Effector memory CD8-positive, alpha-beta T cell (primary cell): ENCODE measurements at regions not wholly inside any gene's neighbourhood (a gene's known extent, or its start where the extent isn't known, plus 50 kb on each side); places are given as distances from the start of the nearest gene placed in this dataset.

Experiments
- ATAC-seq: fragments of 150-1000 bp; cut with Tn5 transposase; replicated peaks from 2 replicates; pipeline ENCODE4 v1.10.0; 2021; ENCODE audit warnings: mild to moderate bottlenecking, moderate library complexity
- DNase-seq, 3 experiments: peaks; one replicate each; pipeline ENCODE4 v3.0.0; 2021
- H3K27ac Mint-ChIP-seq, 2 donors: one replicate each; pipeline ENCODE4 v1.8.0; 2022; ENCODE audit warnings: mild to moderate bottlenecking in 2 of 2, mixed read lengths in 2 of 2, moderate library complexity in 2 of 2
- H3K27me3 Mint-ChIP-seq, 2 donors: one replicate each; pipeline ENCODE4 v1.8.0; 2022; ENCODE audit warnings: mixed read lengths in 2 of 2
- H3K36me3 Mint-ChIP-seq: one replicate; pipeline ENCODE4 v1.8.0; 2022; ENCODE audit warnings: mild to moderate bottlenecking, moderate library complexity, mixed read lengths; ENCODE audit not compliant: insufficient read depth
- H3K4me1 Mint-ChIP-seq, 2 donors: one replicate each; pipeline ENCODE4 v1.8.0; 2022; ENCODE audit warnings: low read depth in 2 of 2, mixed read lengths in 2 of 2
- H3K4me3 Mint-ChIP-seq, 2 donors: one replicate each; pipeline ENCODE4 v1.8.0; 2022; ENCODE audit warnings: mild to moderate bottlenecking in 2 of 2, mixed read lengths in 2 of 2, moderate library complexity in 2 of 2
- H3K9me3 Mint-ChIP-seq, 2 donors: one replicate each; pipeline ENCODE4 v1.8.0; 2022; ENCODE audit warnings: mixed read lengths in 2 of 2

DNA sequence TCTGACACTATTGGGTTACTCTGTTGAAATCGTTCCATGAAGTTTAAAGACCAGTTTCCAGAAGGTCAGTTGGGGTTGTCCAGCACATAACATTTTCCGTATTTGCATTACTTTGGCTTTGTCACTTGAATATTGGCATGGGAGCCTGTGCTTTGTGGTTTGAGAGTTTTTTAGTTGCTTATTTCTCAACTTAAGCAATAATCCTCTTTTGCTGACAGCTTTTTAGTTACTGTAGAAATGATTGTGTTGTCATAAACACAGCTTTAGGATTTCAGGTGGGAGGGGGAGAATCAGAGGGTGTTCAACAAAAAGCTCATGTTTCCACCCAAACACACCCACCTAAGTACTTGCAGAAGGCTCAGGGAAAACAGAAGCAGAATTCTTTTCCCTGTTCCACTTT, 210.7 kb upstream of the TLL1 start:
- H3K27me3 Mint-ChIP-seq: no peaks in the 10 kb centered on the region
- no peak overlapping the region for H3K27ac Mint-ChIP-seq
- peaks cover 0 to 4% of the 10 kb centered on the region in 2 donors for H3K9me3 Mint-ChIP-seq
- no peaks in the 10 kb centered on the region for H3K4me1 Mint-ChIP-seq
- no peak overlapping the region for H3K4me3 Mint-ChIP-seq
- ATAC-seq (no peak), DNase-seq (no peak)
- H3K36me3 Mint-ChIP-seq: no peaks in the 10 kb centered on the region

DNA sequence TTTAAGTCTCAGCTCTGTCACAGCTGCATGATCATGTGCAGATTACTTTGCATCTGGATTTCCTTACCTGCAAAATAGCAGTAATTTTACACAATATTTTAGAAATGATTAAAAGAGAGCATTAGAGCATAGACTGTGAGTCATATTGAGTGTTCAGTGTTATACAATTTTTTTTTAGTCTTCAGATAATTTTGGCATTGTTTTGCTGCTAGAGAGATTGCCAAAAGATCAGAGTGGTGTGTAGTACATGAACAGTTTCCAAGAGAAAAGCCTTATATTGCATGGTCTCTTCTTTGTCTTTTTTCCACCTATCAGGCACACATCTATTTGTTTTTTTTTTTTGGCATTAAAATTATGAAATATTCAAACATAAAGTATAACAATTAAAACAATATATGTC, 209.6 kb upstream of the TLL1 start:
- no peak overlapping the region for H3K27ac Mint-ChIP-seq
- no peak for ATAC-seq
- H3K4me1 Mint-ChIP-seq: no peaks in the 10 kb centered on the region
- peaks cover 0 to 4% of the 10 kb centered on the region in 2 donors for H3K9me3 Mint-ChIP-seq
- no peaks in the 10 kb centered on the region for H3K36me3 Mint-ChIP-seq
- no peak for DNase-seq
- H3K4me3 Mint-ChIP-seq: no peak overlapping the region
- H3K27me3 Mint-ChIP-seq: no peaks in the 10 kb centered on the region

DNA sequence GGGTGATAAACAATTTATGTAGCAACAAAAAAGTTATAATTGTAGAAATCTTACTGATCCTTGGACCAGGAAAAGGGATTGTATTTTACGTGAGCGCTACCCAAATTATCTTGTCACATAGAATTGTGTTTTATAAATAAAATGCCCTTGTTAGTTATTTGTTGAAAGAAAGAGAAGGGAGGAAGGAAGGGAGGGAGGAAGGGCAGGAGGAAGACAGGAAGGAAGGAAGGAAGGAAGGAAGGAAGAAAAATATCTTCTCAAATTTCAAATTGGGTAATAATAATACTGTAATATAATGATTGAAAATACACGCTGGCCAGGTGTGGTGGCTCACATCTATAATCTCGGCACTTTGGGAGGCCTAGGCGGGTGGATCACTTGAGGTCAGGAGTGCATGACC, 206.2 kb upstream of the TLL1 start:
- ATAC-seq: no peak
- no peaks in the 10 kb centered on the region for H3K27me3 Mint-ChIP-seq
- no peak overlapping the region for H3K27ac Mint-ChIP-seq
- H3K4me1 Mint-ChIP-seq: no peaks in the 10 kb centered on the region
- no peak overlapping the region for H3K4me3 Mint-ChIP-seq
- peaks cover 0 to 3% of the 10 kb centered on the region in 2 donors for H3K9me3 Mint-ChIP-seq
- no peak for DNase-seq
- no peaks in the 10 kb centered on the region for H3K36me3 Mint-ChIP-seq

DNA sequence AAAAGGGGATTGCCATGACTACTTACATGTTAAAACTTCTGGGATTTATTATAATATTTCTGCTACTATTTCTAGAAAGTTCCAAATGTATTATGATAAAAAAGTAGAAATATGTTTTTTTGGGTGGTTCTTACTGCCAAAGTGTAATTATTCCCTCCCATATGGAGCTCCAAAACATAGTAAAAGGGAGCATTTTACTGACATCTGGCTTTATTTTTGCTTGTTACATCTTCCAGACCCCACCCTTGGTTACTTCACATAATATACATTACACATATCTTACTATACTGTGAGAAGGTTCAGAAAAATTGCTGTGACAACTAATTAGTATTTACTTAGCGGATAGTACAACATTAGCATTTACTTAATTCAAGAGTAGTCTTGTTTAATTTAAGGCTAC, 205.1 kb upstream of the TLL1 start:
- no peak overlapping the region for H3K27ac Mint-ChIP-seq
- ATAC-seq (no peak), DNase-seq (no peak)
- H3K27me3 Mint-ChIP-seq: no peaks in the 10 kb centered on the region
- no peak overlapping the region for H3K4me3 Mint-ChIP-seq
- peaks cover 0 to under 1% of the 10 kb centered on the region in 2 donors for H3K9me3 Mint-ChIP-seq
- H3K36me3 Mint-ChIP-seq: no peaks in the 10 kb centered on the region
- H3K4me1 Mint-ChIP-seq: no peaks in the 10 kb centered on the region

DNA sequence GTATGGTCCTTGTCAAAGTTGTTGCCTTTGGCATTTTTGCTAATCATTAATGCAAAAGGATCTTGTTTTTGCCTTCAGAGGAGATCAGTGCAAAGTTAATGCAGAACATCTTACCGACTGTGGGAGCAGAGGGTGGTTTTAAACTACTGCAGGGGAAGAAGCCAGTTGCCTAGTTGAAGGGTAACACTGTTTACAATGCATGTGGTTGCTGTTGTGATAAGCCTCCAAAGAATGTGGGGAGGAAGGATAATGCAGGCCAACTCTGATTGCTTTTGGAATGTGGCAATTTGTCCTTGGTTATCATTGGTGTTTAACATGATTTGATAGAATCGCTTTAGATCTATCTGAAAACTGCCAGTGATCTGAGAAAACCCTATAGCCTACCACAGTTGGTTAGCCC, 204.3 kb upstream of the TLL1 start:
- H3K4me1 Mint-ChIP-seq: no peaks in the 10 kb centered on the region
- no peaks in the 10 kb centered on the region for H3K27me3 Mint-ChIP-seq
- no peaks in the 10 kb centered on the region for H3K9me3 Mint-ChIP-seq
- H3K4me3 Mint-ChIP-seq: no peak overlapping the region
- DNase-seq (no peak), ATAC-seq (no peak)
- H3K27ac Mint-ChIP-seq: no peak overlapping the region
- no peaks in the 10 kb centered on the region for H3K36me3 Mint-ChIP-seq

DNA sequence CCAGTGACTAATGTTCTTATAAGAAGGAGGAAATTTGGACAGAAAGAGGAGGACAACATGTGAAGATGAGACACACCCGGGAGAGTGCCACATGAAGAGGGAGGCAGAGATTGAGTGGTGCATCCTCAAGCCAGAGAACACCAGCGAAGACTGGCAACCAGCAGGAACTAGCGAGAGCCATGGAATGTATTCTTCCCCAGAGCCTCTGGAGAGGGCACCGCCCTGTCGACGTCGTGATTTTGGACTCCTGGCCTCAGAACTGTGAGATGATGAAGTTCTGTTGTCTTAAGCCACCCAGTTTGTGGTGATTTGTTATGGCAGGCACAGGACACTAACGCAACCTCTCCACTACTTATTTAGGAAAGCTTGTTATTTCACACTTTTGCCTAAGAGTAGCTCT, 196.0 kb upstream of the TLL1 start:
- no peaks in the 10 kb centered on the region for H3K36me3 Mint-ChIP-seq
- DNase-seq (no peak), ATAC-seq (no peak)
- H3K4me1 Mint-ChIP-seq: no peaks in the 10 kb centered on the region
- no peaks in the 10 kb centered on the region for H3K27me3 Mint-ChIP-seq
- no peak overlapping the region for H3K4me3 Mint-ChIP-seq
- H3K27ac Mint-ChIP-seq: no peak overlapping the region
- peaks cover 7 to 8% of the 10 kb centered on the region in 2 donors for H3K9me3 Mint-ChIP-seq

DNA sequence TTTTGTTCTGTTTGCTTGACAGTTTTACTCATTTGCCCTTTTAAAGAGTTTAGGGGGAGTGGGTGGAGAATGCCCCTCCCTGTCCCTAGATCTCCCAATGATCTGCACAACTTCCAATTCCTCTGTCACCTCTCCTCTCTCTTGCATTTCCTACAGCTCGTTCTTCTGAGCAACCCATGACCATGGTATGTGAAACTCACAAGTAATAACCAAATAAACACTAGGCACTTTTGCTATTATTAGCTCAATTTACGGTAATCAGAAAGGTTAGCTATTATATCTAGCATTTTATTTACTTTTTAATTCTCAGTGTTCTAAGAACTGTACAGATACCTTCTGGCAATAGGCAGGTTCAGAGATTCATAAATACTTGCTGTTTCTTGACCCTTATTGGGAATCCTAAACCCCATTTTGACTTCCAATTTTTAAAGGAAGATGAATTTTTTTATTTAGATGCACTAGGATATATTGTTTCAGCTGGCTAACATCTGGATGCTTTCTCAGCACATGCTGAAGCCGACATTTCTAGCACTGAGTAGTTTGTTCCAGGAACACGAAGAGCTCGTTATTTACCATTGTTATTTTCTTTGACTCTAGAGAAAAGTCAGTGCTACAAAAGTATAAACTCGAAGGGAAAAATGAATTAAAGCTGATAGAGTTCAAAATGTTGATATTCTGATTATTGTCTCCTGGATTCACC, 194.7 kb upstream of the TLL1 start:
- no peak overlapping the region for H3K4me3 Mint-ChIP-seq
- no peaks in the 10 kb centered on the region for H3K27me3 Mint-ChIP-seq
- H3K4me1 Mint-ChIP-seq: no peaks in the 10 kb centered on the region
- ATAC-seq (no peak), DNase-seq (no peak)
- H3K36me3 Mint-ChIP-seq: no peaks in the 10 kb centered on the region
- H3K27ac Mint-ChIP-seq: no peak overlapping the region
- H3K9me3 Mint-ChIP-seq: peaks cover 8 to 16% of the 10 kb centered on the region in 2 donors

DNA sequence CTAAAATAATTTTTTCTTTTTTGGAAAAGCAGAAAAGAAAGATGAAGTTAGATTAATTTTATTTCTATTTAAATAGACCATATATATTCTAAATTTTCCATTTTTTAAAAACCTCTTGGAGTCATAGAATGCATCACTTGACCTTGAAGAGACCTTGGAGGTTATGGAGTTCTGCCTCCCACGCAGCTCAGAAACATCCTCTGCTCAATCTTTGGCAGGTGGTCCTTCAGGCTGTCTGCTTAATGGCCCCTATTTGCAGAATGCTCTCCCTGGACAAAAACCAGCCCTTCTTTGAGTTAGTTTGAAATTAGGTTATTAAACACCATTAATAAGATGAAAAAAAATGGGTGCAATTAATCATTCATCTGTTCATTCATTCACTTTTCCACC, 194.1 kb upstream of the TLL1 start:
- no peak for ATAC-seq
- Mint-ChIP-seq H3K27ac (no peak overlapping the region), H3K9me3 (peaks cover 8 to 16% of the 10 kb centered on the region in 2 donors), H3K4me3 (no peak overlapping the region), H3K4me1 (no peaks in the 10 kb centered on the region), H3K27me3 (no peaks in the 10 kb centered on the region), H3K36me3 (no peaks in the 10 kb centered on the region)
- DNase-seq: no peak

DNA sequence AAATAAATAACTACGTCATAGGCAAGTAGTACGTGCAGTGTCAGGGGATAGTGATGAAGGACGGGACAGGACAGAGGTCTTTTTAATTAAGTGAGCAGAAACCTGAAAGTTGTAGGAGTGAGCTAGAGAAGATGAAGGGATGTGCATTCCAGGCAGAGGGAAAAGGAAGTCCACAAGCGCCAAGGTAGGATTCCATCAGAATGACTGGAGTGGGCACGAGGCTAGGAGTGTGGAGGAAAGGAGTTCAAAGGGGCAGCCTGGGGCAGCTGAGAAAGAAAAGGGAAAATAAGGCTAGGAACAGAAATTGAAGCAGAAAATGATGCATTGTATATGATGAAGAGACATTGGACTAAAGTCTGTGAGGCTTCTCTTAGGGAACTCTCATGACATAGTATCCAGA, 192.2 kb upstream of the TLL1 start:
- Mint-ChIP-seq H3K9me3 (peaks cover 8 to 16% of the 10 kb centered on the region in 2 donors), H3K27ac (no peak overlapping the region), H3K4me1 (no peaks in the 10 kb centered on the region), H3K4me3 (no peak overlapping the region), H3K27me3 (no peaks in the 10 kb centered on the region), H3K36me3 (no peaks in the 10 kb centered on the region)
- DNase-seq (no peak), ATAC-seq (no peak)

DNA sequence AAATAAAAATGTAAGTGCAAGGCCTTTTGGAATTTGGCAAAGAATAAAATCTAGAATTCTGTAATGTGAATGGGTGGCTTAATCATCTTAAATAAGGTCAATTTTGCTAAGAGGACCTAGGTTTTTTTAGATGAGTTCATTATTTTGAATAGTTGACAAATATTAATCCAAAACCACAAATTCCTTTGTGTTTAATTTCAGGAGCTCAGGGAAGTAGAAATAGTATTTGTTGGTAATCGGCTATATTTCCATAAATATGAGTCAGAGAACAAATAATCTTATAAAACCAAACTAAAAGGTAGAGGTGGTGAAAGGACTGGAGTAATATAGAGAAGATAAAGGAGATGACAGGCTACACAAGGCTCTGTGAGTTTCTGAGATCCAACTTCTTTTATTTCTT, 190.4 kb upstream of the TLL1 start:
- no peak for DNase-seq
- H3K9me3 Mint-ChIP-seq: peaks cover 6 to 16% of the 10 kb centered on the region in 2 donors
- ATAC-seq: no peak
- no peaks in the 10 kb centered on the region for H3K4me1 Mint-ChIP-seq
- no peaks in the 10 kb centered on the region for H3K36me3 Mint-ChIP-seq
- H3K27ac Mint-ChIP-seq: no peak overlapping the region
- no peak overlapping the region for H3K4me3 Mint-ChIP-seq
- no peaks in the 10 kb centered on the region for H3K27me3 Mint-ChIP-seq

DNA sequence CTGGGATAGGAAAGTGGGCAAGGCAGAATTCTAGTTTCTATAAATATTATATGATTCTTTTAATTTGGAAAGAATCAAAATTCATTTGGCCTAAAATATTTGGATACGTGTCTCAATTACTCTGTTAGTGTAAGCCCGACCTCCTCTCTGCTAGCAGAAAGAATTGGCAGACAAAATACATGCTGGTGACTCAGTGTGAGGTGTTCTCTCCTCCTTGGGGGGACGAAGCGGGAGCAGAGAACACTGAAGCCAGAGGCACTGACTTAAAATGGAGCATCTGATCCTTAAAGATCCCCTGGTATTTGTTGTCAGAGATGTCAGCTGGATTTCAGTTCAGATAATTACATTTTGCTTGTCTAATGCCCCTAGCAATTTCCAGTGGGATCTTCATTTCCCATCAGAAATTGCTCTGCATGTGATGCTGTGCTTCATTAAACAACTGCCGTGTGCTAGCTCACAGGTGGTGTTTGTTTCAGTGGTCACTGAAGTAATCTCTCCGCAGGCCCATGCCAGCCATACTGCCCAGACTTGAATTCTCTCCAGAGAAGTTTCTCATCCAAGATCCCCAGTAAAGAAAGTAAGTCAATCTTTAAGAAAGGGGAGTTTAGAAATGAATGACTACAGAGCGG, 188.7 kb upstream of the TLL1 start:
- peaks cover 6 to 16% of the 10 kb centered on the region in 2 donors for H3K9me3 Mint-ChIP-seq
- no peaks in the 10 kb centered on the region for H3K27me3 Mint-ChIP-seq
- no peak for ATAC-seq
- H3K27ac Mint-ChIP-seq: no peak overlapping the region
- H3K4me3 Mint-ChIP-seq: no peak overlapping the region
- no peak for DNase-seq
- H3K4me1 Mint-ChIP-seq: no peaks in the 10 kb centered on the region
- no peaks in the 10 kb centered on the region for H3K36me3 Mint-ChIP-seq

DNA sequence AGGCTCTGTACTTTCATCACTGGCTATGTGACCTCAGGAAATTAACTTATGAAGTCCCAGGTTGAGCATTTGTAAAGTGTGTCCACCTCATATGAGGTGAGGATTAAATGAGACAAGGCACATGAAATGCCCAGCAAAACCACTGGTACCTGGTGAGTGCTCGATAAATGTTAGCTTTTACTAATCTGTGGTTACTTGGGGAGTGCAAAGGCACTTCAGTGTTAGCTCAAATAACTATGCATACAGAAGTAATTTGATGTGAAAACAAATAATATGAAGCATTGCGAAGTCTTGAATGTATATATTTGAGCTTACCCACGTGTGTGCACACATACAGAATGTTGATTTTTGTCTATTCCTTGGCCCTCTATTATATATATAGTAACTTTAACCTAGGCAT, 186.3 kb upstream of the TLL1 start:
- H3K9me3 Mint-ChIP-seq: peaks cover 0 to 8% of the 10 kb centered on the region in 2 donors
- H3K36me3 Mint-ChIP-seq: no peaks in the 10 kb centered on the region
- no peaks in the 10 kb centered on the region for H3K4me1 Mint-ChIP-seq
- no peak for ATAC-seq
- H3K4me3 Mint-ChIP-seq: no peak overlapping the region
- no peak overlapping the region for H3K27ac Mint-ChIP-seq
- no peak for DNase-seq
- no peaks in the 10 kb centered on the region for H3K27me3 Mint-ChIP-seq

DNA sequence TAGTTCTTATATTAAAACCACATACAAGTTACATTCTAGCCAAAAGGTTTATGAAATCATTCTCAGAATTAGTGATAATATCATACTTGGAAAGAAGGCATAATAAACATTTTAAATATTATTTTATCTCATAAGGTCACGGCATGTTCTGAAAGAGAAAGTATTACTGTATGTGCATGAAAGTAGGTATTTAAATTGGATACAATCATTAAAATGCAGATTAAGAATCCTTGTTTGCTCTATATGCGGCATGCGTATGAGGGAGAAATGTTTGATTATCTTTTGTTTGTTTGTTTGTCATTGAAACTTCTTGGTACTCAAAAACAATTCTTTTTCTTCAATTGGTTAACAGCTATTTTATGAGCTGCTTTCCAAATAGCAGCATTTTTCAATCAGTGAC, 183.9 kb upstream of the TLL1 start:
- no peaks in the 10 kb centered on the region for H3K36me3 Mint-ChIP-seq
- no peak overlapping the region for H3K4me3 Mint-ChIP-seq
- ATAC-seq (no peak), DNase-seq (no peak)
- no peaks in the 10 kb centered on the region for H3K9me3 Mint-ChIP-seq
- no peaks in the 10 kb centered on the region for H3K27me3 Mint-ChIP-seq
- H3K27ac Mint-ChIP-seq: no peak overlapping the region
- H3K4me1 Mint-ChIP-seq: no peaks in the 10 kb centered on the region

DNA sequence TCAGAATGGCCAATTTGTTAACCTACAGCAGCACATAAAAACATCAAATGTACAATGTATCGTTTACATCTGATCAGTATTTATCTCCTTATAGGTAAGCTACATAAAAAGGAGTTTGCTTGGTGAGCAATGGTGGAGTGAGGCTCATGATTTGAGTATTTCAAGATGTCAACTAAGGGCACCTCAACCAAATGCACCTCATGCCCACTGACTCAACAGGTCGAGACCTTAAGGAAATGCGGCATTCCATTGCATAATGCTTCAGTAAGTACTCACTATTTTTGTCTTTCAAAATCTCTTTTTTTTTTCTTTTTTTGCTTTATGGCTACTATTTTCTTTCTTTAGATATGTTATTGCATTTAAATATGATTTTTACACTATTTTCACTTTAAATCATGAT, 181.0 kb upstream of the TLL1 start:
- H3K27ac Mint-ChIP-seq: no peak overlapping the region
- no peak for DNase-seq
- H3K27me3 Mint-ChIP-seq: no peaks in the 10 kb centered on the region
- no peak for ATAC-seq
- no peaks in the 10 kb centered on the region for H3K36me3 Mint-ChIP-seq
- H3K9me3 Mint-ChIP-seq: peaks cover 2 to 8% of the 10 kb centered on the region in 2 donors
- H3K4me3 Mint-ChIP-seq: no peak overlapping the region
- H3K4me1 Mint-ChIP-seq: no peaks in the 10 kb centered on the region
